T1000 (cell line): ENCODE measurements at regions not wholly inside any gene's neighbourhood (a gene's known extent, or its start where the extent isn't known, plus 50 kb on each side); places are given as distances from the start of the nearest gene placed in this dataset.
"Not testable (repeated sequence)": the region's sequence is repeated elsewhere in the genome, so short reads cannot be mapped to it uniquely, and the experiment has no call there.

ENCODE experiments used
- DNase-seq: peaks from one replicate; lab custom pipeline; 2025; ENCODE audit warnings: mixed read lengths; lab: John Stamatoyannopoulos, UW

- DNase-seq: not testable (repeated sequence)
Observed at GRCh38 chr1:166695834-166696233, 143.4 kb upstream of the POGK start.

GRCh38 chr1:166698771-166699170, 140.5 kb upstream of the POGK start:
- DNase-seq: no peak

- no peak for DNase-seq
Observed at GRCh38 chr1:166699613-166700012, 139.7 kb upstream of the POGK start.

- no peak for DNase-seq
Observed at GRCh38 chr1:166700696-166701095, 138.6 kb upstream of the POGK start.

- DNase-seq: no peak
Observed at GRCh38 chr1:166701603-166702100, 137.6 kb upstream of the POGK start.

- no peak for DNase-seq
Observed at GRCh38 chr1:166703141-166703540, 136.1 kb upstream of the POGK start.

- DNase-seq: no peak
Observed at GRCh38 chr1:166703726-166704462, 135.4 kb upstream of the POGK start.

- no peak for DNase-seq
Observed at GRCh38 chr1:166705376-166706289, 133.6 kb upstream of the POGK start.

GRCh38 chr1:166716620-166717019, 122.7 kb upstream of the POGK start:
- no peak for DNase-seq

- no peak for DNase-seq
Observed at GRCh38 chr1:166721145-166721544, 118.1 kb upstream of the POGK start.

- no peak for DNase-seq
Observed at GRCh38 chr1:166730299-166730888, 108.9 kb upstream of the POGK start.

GRCh38 chr1:166738140-166738539, 101.1 kb upstream of the POGK start:
- no peak for DNase-seq

- no peak for DNase-seq
Observed at GRCh38 chr1:166738873-166739272, 100.4 kb upstream of the POGK start.

- no peak for DNase-seq
Observed at GRCh38 chr1:166740668-166741276, 98.5 kb upstream of the POGK start.

- DNase-seq: no peak
Observed at GRCh38 chr1:166763318-166763717, 76.0 kb upstream of the POGK start.

- DNase-seq: no peak
Observed at GRCh38 chr1:166766942-166767341, 72.3 kb upstream of the POGK start.

- DNase-seq: not testable (repeated sequence)
Observed at GRCh38 chr1:166784646-166785045, 54.6 kb upstream of the POGK start.

GRCh38 chr1:166785987-166786386, 53.3 kb upstream of the POGK start:
- no peak for DNase-seq

- DNase-seq: no peak
Observed at GRCh38 chr1:166789286-166789685, 50.0 kb upstream of the POGK start.
